Ramos (cell line): ENCODE measurements at regions not wholly inside any gene's neighbourhood (a gene's known extent, or its start where the extent isn't known, plus 50 kb on each side); places are given as distances from the start of the nearest gene placed in this dataset.

Experiments
- in situ Hi-C: fragments of 300-500 bp; cut with MboI; formaldehyde crosslinking; loops from one replicate; pipeline ENCODE4 v1.14.3; 2022; ENCODE audit warnings: low sequenced_read_pairs; ENCODE audit not compliant: unreplicated experiment

GRCh38 chr13:82344867-82345266, 1537.4 kb downstream of the SLITRK1 start:
- in situ Hi-C loops = loop anchor here (25.0 kb wide), 2 partner anchors 808 to 1183 kb away; no protein-coding TSS in a partner anchor

DNA sequence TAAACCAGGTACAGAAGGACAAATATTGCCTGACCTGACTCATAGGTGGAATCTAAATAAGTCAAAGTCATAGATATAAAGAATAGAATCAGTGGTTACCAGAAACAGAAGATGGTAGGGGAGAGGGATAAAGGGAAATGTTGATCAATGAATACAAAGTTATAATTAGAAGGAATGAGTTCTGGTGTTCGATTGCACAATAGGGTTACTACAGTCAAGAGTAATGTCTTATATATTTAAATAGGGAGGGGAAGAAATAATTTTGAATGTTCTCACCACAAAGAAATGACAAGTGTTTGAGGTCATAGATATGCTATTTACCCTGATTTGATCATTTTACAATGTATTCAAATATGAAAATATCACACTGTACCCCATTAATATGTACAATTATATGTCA, 1541.2 kb downstream of the SLITRK1 start:
- in situ Hi-C loops = loop anchor here (25.0 kb wide), 2 partner anchors 804 to 1179 kb away; no protein-coding TSS in a partner anchor

GRCh38 chr13:82330499-82330898, 1551.8 kb downstream of the SLITRK1 start:
- in situ Hi-C loops = loop anchor here (25.0 kb wide), 2 partner anchors 793 to 1168 kb away; no protein-coding TSS in a partner anchor

DNA sequence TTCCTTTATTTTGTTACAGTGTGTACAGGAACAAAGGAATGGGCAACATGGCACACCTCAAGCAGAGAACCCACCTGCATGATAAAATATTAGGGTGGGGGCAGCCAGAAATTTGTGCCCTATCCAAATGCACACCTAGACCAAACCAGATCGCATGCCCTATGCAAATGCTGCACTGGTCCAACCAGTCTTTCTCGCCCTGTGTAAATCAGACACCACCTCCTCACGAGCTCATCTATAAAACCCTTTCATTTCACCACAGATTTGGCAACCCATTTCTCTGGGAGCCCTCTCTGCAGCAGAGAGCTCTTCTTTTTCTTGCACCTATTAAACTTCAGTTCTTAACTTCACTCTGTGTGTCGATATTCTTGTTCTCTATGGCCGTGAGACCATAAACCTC, 1559.2 kb downstream of the SLITRK1 start:
- in situ Hi-C loops = no loop called here

GRCh38 chr13:82305588-82305987, 1576.7 kb downstream of the SLITRK1 start:
- in situ Hi-C loops = no loop called here

GRCh38 chr13:82298106-82298505, 1584.2 kb downstream of the SLITRK1 start:
- in situ Hi-C loops = no loop called here

DNA sequence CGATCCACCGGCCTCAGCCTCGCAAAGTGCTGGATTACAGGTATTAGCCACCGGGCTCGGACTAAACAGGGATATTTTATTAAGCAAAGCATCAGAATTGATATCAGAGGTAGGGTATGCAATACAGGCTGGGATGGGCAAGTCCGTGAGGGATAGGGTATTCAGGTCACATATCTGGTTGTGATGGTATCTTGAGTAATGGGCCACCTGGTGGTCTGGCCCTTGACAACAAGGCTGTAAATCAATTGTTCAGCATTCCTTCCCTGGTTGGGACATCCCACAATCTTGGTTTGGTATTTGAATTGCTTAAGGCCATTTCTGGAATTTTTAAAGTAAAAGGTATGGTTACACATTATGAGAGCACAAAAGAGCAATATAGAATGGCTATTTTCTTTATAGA, 1588.0 kb downstream of the SLITRK1 start:
- in situ Hi-C loops = no loop called here

DNA sequence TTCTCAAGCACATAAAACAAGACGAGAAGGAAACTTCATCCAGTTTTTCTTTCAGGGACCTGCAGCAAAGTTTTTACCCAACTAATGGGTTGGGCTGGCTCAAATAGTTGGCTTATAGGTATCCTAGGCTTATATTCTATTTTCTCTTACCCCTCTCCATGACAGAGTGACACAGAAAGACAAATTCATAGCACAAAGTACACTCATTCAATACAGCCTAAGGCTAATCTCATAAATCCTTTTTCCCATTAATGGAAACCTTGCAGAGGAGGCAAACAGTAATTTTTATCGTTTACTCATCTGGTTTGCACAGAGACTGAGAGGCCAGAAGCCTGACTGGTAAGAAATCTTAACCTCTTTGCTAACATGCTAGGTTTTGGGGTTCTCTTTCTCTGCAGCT, 1589.9 kb downstream of the SLITRK1 start:
- in situ Hi-C loops = no loop called here

DNA sequence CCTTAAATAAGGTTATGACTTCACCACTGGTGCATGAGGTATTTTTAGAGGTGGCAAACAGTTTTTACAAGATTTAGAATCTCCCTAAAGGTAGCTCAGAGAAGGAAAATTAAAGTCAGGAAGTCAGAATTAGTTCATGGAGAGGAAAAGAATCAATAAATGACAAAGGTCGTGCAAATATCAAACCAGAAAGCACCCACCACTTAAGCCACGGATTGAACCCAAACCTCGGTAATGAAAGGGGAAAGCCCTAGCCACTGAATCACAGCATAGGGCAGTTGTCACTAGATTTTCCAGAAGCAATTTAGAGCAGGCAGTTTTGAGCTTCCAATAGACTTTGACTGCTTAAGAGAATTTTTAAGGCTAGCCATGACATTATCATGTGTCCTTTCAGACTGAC, 1590.4 kb downstream of the SLITRK1 start:
- in situ Hi-C loops = no loop called here

DNA sequence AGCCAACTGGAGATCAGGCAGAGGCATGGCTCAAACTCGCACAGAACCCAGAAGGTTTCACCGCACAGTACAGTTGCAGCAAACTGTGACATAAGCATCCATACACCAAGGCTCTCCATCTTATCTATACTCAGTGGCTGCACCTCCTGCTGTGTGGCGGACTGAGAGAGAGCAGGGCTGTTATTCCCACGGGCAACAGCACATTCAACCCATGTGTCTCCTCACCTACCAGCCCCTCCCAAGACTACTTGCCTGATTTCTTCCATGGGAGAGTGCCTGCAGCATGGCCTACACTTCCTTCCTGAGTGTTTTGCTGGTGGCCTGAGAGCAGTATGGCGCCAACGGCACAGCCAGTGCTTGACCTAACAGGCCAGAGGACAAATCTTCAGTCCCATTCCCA, 1606.6 kb downstream of the SLITRK1 start:
- in situ Hi-C loops = no loop called here

DNA sequence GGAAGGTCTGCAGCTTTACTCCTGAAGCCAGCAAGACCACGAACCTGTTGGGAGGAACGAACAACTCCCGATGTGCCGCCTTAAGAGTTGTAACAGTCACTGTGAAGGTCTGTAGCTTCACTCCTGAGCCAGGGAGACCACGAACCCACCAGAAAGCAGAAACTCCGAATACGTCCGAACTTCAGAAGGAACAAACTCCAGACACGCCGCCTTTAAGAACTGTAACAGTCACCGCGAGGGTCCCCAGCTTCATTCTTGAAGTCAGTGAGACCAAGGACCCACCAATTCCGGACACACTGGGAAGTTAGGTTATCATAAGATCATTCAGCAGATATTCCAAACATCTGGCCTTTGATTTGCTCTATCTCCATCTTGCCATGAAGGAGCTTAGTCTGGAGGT, 1623.0 kb downstream of the SLITRK1 start:
- in situ Hi-C loops = loop anchor here (10.0 kb wide), 1 partner anchor 56 kb away; no protein-coding TSS in a partner anchor

DNA sequence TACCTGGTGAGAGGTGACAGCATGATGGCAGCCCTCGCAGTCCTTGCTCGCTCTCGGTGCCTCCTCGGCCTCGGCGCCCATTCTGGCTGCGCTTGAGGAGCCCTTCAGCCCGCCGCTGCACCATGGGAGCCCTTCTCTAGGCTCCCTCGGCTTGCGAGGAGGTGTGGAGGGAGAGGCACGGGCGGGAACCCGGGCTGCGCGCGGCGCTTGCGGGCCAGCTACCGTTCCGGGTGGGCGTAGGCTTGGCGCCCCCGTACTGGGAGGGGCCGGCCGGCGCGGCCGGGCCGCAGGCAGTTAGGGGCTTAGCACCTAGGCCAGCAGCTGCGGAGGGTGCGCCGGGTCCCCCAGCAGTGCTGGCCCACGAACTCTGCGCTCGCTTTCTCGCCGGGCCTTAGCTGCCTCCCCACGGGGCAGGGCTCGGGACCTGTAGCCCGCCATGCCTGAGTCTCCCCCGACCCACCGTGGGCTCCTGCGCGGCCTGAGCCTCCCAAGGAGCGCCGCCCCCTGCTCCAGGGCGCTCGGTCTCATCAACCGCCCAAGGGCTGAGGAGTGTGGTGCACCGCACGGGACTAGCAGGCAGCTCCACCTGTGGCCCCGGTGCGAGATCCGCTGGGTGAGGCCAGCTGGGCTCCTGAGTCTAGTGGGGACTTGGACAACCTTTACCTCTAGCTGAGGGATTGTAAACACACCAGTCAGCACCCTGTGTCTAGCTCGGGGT, 1624.3 kb downstream of the SLITRK1 start:
- in situ Hi-C loops = loop anchor here (10.0 kb wide), 1 partner anchor 57 kb away; no protein-coding TSS in a partner anchor

DNA sequence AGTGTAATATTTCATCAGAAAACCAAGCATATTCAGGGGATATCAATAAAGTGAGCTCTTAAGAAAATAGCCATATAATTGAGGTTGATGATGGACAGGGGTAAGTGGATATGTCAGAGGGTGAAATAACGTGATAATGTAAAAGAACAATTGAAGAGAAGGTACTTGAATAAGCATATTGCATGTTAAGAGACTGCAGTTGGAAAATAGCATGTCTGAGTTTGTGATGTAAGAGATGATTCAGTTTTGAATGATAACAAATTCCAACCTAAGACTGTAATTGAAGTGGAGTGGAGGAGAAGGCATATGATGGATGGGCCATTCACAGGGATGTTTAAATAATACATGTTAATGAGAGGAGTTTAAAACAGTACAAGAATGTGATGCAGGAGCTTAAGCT, 1633.5 kb downstream of the SLITRK1 start:
- in situ Hi-C loops = no loop called here

GRCh38 chr13:82245860-82246259, 1636.4 kb downstream of the SLITRK1 start:
- in situ Hi-C loops = no loop called here

DNA sequence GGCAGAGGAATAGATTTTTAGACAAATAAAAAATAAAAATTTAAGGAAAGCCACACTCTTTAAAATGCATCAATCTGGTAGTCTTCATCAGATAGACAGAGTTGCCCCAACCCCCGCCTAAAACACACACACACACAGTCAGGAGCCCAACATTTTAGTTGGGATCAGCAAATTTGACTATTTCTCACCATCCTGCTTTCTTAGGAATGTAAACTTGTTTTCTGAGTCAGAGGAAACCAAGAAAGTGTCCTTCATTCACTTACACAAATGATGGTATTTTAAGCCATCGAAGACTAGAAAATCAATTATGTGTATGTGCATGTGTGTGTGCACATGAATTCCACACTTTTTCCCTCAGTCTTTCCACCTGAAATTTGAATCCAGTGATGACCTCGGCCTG, 1657.5 kb downstream of the SLITRK1 start:
- in situ Hi-C loops = no loop called here

DNA sequence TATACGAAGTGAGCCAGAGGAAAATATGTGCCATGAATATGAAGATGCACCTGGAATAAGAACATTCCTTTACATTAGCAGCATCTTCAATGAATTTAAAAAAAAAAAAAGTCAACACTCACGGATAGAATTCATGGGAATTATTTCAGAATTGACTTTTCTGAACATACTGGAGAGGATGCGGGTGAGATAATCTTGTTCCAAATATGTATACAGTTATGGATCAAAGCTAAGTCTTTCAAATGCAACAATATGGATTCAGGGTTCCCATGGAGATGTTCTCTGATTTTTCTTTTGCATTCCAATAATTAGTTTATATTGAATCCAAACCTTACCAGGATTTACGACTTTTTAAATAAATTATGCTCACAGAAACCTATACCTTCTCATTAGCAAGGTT, 1660.7 kb downstream of the SLITRK1 start:
- in situ Hi-C loops = no loop called here

GRCh38 chr13:82220641-82221040, 1661.6 kb downstream of the SLITRK1 start:
- in situ Hi-C loops = no loop called here

DNA sequence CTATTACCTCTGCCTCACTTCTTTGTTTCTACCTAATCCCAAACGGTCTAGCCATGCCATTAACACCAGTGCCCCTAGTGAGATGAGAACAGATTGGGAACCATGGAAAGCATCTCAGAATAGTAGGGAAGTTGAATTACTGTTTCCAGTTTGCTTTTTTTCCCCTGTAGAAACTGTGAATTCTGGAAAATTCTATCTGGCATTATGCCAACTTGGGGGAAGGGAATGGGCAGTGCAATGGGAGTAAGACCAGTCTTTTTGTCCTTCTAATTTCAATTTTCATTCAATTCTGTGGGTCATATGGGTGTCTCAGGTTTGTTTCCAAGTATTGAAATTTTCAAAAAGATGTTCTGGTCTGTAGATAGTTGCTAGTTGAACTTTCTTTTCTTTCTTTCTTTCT, 1666.1 kb downstream of the SLITRK1 start:
- in situ Hi-C loops = no loop called here

DNA sequence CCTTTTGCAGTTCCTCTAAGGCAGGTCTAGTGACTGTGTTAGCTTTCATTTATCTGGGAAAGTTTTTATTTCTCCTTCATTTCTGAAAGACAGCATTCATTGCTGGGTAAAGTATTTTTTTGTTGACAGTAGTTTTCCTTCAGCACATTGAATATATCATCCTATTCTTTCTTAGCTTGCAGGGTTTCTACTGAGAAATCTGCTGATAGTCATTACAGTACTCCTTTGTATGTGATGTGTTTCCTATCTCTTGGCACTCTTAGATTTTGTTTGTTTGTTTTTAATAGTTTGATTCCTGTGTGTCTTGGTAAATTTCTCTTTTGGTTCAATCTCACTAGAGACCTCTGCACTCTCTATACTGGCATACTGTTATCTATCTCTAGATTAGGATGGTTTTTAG, 1667.9 kb downstream of the SLITRK1 start:
- in situ Hi-C loops = no loop called here

DNA sequence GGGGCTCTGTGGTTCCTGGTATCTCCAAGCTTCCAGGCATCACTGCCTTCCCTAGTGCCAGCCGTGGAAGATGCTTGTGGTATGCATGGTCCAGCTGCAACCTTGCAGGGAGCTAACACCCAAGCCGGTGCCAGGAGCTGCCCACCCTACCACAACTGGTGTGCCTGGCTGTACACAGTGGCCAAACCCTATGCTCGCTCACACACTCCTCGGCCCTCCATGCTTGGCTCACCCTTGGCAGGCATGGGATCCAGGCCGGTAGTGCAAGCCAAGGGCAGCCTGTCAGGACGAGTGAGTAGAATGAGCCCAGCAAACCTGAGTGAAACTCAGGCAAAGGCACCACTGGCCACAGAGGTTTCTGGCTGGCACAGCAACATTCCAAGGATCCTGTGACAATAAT, 1676.0 kb downstream of the SLITRK1 start:
- in situ Hi-C loops = no loop called here

DNA sequence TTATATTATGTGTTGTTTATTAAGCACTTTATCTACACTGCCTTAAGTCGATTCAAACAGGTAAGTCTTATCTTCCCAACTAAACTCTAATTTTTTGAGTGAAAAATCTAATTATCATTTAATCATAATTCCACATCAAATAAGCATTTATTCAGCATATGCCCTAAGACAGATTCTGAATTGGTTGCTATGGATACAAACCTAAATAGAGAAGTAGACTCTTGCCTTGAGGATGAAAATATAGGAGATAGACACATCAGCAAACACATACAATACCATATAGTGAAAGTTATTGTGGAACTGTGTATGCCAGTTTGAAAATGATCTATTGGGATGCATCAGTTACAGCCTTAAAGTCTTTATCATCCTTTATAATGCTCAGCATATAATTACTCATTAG, 1679.9 kb downstream of the SLITRK1 start:
- in situ Hi-C loops = no loop called here

- in situ Hi-C loops = no loop called here
Observed at GRCh38 chr13:82196087-82196486, 1686.2 kb downstream of the SLITRK1 start.
